ENCODE measurements at regions not wholly inside any gene's neighbourhood (a gene's known extent, or its start where the extent isn't known, plus 50 kb on each side); places are given as distances from the start of the nearest gene placed in this dataset.

DNA sequence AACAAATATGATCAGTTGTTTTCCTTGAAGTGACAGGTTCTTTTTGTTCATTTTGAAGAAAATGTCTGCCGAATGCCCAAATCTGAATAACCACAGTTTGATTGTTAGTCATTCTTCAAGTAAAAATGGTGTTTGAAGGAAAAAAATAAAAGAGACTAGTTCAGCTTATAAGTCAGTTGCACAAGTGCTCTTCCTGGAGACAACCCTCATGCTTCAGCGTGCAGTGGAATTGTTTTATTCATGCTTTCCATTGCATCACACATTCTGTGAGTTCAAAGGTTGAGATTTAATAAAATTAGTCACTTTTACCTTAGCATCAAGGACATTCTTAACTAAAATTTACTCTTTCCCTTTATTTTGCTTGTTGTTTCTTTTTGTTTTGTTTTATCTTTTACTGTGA is 404.9 kb downstream of the ZNF674 start:
- TF ChIP-seq, protein P1, sequence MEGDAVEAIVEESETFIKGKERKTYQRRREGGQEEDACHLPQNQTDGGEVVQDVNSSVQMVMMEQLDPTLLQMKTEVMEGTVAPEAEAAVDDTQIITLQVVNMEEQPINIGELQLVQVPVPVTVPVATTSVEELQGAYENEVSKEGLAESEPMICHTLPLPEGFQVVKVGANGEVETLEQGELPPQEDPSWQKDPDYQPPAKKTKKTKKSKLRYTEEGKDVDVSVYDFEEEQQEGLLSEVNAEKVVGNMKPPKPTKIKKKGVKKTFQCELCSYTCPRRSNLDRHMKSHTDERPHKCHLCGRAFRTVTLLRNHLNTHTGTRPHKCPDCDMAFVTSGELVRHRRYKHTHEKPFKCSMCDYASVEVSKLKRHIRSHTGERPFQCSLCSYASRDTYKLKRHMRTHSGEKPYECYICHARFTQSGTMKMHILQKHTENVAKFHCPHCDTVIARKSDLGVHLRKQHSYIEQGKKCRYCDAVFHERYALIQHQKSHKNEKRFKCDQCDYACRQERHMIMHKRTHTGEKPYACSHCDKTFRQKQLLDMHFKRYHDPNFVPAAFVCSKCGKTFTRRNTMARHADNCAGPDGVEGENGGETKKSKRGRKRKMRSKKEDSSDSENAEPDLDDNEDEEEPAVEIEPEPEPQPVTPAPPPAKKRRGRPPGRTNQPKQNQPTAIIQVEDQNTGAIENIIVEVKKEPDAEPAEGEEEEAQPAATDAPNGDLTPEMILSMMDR (CRISPR knock-in tag; IDR thresholded peaks at IDR 0.05), result no peak
- TF ChIP-seq ZFAT (CRISPR knock-in tag; conservative IDR thresholded peaks at IDR 0.05), result no peak
- TF ChIP-seq HCFC1 (IDR thresholded peaks at IDR 0.05; ENCODE audit: low read depth, low read length), result no peak
- TF ChIP-seq XBP1 (CRISPR knock-in tag; IDR thresholded peaks at IDR 0.05), result no peak
- TF ChIP-seq, protein P2, sequence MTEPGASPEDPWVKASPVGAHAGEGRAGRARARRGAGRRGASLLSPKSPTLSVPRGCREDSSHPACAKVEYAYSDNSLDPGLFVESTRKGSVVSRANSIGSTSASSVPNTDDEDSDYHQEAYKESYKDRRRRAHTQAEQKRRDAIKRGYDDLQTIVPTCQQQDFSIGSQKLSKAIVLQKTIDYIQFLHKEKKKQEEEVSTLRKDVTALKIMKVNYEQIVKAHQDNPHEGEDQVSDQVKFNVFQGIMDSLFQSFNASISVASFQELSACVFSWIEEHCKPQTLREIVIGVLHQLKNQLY (CRISPR knock-in tag; IDR thresholded peaks at IDR 0.05), result no peak
- no peak for TF ChIP-seq SIN3A (IDR thresholded peaks at IDR 0.05; ENCODE audit: borderline replicate concordance, low read depth, low read length)
- TF ChIP-seq POLR2AphosphoS5 (IDR thresholded peaks at IDR 0.05; ENCODE audit: low read depth, low read length), result no peak
